ENCODE measurements at regions not wholly inside any gene's neighbourhood (a gene's known extent, or its start where the extent isn't known, plus 50 kb on each side); places are given as distances from the start of the nearest gene placed in this dataset.
"Not testable (repeated sequence)": the region's sequence is repeated elsewhere in the genome, so short reads cannot be mapped to it uniquely, and the experiment has no call there.

DNA sequence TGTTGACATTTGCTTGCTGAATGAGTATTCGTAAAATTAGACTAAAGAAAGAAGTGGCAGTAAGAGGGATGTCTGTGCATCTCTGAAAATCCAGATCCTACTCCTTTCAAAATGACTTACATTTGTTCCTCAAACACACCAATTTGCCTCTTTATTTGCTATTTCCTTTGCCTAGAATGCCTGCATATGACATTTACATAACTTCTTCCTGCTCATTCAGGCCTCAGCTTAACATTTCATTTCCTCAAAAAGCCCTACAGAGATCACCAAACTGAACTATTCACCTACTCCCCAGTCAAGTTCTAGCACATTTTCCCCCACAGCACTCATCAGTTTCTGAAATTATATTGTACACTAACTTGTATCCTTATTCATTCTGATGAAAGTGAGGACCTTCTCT lies 907.2 kb downstream of the LRFN5 start:
- DNase-seq: no peak

DNA sequence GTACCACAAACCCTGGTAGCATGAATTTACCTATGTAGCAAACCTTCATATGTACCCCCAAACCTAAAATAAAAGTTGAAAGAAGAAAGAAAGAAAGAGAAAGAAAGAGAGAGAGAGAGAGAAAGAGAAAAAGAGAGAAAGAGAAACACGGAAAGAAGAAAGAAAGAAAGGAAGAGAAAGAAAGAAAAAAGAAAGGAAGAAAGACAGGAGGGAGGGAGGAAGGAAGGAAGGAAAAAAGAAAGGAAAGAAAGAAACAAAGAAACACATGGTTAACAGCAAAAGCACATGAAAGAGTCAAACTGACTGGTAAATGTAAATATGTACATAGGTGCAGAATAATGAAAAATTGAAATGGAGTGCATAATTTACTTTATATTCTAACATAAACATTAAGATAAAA lies 903.4 kb downstream of the LRFN5 start:
- no peak for DNase-seq

DNA sequence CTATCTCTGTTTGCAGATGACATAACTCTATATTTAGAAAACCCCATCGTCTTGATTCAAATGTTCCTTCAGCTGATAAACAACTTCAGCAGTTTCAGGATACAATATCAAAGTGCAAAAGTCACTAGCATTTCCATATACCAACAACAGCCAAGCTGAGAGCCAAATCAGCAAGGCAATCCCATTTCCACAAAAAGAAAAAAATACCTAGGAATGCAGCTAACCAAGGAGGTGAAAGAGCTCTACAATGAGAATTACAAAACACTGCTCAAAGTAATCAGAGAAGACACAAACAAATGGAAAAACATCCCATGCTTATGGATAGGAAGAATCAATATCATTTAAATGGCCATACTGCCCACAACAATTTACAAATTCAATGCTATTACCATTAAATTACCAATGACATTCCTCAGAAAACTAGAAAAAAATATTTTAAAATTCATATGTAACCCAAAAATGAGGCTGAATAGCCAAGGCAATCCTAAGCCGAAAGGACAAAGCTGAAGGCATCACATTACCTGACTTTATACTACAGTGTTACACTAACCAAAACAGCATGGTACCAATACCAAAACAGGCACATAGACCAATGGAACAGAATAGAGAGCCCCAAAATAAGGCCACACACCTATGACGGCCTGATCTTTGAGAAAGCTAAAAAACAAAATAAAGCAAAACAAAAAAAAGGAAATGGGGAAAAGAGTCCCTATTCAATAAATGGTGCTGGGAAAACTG lies 901.7 kb downstream of the LRFN5 start:
- DNase-seq: no peak

DNA sequence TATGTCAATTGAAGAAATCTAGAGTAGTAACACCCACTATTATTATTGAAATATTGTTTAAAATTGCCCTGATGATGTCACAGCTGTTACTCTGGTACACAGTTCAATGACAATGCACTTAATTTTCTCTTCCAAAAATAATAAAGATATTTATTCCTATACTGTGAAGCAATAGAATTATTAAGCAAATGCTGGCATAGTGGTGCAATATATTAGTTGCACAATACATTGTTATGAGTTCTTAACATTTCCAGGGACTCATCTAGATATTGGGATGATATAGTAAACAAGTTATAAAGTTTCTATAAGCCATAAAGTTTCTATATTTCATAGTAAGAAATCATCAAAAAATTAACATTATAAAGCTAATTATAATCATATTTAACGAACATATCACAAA lies 897.8 kb downstream of the LRFN5 start:
- DNase-seq: no peak

DNA sequence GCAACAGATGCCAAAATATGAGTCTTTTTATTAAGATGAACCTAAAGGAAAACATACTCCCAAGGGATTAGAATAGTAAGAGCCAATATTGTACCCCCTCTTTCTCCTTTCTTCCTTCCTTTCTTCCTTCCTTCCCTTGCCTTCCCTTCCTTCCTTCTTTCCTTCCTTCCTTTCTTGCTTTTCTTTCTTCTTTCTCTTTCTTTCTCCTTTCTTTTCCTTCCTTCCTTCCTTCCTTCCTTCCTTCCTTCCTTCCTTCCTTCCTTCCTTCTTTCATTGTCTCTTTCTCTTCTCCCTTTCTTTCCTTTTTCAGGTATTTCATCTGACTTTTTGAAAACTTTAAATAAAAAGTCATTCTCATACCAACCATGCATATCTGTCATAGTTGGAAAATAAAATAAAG lies 892.5 kb downstream of the LRFN5 start:
- DNase-seq: no peak

DNA sequence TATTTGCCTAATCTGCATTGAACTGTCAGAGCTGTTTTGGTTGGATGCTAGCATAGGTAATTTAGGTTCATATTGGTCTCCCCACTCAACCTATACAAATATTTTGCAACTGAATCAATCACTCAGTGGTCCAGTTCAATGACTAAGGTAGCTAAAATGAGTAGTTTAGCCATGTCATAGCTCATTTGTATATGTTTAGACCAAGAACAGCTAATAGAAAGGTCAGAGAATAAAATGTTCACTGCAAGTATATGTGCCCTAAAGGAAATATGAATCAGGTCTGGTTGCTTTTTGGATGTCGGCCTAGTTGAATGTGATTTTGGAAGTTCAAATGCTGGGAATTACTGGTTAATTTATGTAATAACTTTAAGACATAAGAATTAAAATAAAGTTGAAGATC lies 883.9 kb downstream of the LRFN5 start:
- no peak for DNase-seq

DNA sequence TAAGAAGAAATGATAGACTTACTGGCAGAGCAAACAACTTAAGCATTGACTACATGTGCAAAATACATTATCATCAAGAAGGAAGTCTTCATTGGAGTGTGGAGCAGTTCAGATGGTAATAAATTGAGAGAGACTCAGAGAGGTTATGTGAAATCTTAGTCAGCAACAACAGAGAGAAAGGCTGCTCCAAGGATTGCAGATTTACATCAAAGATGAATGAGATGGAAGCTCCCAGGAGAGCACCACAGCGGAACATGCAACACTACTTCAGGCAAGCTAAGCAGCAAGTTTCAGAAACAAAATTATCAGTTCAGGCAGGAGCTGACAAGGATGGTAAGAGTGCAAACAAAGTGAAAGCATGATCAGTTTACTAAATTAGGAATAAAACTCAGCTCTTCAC lies 882.3 kb downstream of the LRFN5 start:
- DNase-seq: no peak

DNA sequence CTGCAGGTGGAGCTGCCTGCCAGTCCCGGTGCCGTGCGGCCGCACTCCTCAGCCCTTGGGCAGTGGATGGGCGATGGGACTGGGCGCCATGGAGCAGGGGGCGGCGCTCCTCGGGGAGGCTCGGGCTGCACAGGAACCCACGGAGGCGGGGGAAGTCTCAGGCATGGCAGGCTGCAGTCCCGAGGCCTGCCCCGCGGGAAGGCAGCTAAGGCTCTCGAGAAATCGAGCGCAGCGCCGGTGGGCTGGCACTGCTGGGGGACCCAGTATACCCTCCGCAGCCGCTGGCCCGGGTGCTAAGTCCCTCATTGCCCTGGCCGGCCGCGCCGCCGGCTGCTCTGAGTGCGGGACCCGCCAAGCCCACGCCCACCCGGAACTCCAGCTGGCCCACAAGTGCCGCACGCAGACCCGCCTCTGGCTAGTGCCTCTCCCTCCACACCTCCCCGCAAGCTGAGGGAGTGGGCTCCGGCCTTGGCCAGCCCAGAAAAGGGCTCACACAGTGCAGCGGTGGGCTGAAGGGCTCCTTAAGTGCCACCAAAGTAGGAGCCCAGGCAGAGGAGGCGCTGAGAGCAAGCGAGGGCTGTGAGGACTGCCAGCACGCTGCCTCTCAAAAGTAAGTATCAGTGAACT lies 875.8 kb downstream of the LRFN5 start:
- DNase-seq: not testable (repeated sequence)

DNA sequence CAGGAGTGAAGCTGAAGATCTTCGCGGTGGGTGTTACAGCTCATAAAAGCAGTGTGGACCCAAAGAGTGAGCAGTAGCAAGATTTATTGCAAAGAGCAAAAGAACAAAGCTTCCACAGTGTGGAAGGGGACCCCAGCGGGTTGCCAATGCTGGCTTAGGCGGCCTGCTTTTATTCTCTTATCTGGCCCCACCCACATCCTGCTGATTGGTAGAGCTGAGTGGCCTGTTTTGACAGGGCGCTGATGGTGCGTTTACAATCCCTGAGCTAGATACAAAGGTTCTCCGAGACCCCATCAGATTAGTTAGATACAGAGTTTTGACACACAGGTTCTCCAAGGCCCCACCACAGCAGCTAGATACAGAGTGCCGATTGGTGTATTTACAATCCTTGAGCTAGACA lies 875.0 kb downstream of the LRFN5 start:
- DNase-seq: not testable (repeated sequence)

DNA sequence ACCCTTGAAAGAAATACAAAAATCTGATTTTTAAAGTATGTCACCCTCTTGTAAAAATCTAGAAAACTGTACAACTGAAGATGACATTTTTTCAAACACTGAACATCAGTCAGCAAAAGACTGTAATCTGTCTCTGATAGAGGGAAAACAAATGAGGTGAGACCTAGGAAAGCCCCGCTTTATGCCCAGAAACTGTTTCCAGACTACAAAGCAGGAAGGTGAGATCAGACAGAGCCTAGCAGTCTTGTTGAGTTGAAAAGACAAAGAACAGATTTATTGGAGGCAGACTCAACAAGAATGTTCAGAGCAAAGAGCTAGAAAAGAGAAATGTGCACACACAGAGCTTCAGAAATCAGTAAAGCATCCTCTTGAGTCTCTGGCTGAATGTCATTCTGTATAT lies 873.6 kb downstream of the LRFN5 start:
- no peak for DNase-seq

DNA sequence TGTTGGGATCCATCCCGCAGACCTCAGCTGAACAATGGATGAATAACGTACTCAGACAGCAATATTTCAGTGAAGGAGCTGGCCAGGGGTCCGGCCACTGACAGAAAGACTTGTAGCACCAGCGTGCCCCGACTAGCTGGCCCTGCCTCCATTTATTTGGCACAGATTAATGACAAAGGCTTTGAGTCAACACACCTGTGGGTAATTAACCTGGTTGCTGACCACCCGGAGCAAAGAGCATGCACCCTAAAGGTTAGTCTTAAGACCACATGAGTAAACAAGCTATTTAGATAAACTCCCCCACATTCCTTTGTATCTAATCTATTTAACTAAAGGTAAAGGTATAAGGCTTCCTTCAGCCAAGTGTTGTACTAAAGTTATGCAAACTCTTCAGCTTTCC lies 868.6 kb downstream of the LRFN5 start:
- DNase-seq: no peak

DNA sequence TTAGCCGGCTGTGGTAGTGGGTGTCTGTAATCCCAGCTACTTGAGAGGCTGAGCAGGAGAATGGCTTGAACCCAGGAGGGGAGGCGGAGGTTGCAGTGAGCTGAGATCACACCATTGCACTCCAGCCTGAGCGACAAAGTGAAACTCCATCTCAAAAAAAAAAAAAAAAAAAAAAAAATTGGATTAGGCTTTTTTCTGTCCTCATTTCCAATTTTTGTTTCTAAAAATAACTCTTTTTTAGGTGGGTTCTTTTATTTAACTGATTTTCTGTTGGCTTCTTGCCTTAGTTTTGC lies 863.7 kb downstream of the LRFN5 start:
- no peak for DNase-seq

DNA sequence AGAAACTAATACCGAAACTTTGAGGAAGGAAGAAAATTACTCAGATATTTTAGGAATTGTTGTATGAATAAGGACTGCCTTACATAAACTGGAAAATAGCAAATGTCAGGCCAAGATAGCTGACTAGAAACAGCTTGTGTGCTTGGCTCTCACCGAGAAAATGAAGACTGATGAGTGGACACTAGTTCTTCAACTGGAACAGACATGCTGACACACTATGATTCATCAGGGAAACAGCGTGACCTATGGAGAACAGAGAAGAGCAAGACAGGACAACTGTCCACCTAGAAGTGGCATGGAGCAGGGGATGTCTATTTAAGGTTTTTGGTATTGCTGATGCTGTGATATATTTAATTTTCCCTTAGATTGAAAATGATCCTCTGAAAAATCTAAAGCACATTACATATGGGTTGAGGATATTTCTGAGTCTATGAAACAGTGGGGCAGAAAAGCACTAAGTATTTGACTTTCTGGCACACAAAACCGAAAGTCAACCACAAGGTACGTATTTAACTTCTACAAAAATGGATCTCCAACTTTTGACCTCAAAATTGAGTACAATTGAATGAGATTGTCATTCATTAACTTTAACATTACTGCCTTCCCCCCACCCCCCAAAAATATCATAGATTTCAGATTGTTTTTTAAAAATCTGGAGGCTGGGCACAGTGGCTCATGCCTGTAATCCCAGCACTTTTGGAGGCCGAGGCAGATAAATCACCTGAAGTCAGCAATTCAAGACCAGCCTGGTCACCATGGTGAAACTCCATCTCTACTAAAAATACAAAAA lies 863.2 kb downstream of the LRFN5 start:
- no peak for DNase-seq

DNA sequence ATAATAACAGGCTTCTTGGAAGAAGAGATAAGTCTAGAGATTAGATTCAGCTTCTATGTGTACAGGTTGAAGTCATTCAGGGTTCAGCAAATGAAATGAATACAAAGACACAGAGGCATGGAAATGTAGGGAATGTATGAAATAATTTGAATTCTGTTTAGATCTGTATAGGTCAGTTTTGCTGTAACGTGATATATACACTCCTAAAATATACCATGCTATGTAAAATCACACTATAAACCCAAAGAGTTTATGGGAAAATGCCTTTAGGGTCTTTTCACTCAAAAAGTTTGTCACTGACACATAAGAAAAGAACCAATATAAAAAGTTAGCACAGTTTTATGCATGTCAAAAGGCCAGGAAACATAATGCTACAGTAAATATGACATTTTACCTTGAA lies 854.0 kb downstream of the LRFN5 start:
- DNase-seq: no peak

DNA sequence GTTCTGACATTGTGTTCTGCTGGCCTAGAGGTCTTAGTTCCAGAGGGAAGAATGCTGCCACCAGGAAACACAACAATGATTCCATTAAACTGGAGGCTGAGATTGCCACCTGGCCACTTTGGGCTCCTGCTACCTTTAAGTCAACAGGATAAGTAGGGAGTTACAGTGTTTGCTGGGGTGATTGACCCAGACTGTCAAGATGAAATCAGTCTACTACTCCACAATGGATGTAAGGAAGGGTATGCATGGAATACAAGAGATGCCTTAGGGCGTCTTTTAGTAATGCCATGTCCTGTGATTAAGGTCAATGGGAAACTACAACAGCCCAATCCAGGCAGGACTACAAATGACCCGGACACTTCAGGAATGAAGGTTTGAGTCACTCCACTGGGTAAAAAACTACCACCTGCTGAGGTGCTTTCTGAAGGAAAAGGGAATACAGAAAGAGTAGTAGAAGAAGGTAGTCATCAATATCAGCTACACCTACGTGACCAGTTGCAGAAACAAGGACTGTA lies 852.6 kb downstream of the LRFN5 start:
- no peak for DNase-seq

DNA sequence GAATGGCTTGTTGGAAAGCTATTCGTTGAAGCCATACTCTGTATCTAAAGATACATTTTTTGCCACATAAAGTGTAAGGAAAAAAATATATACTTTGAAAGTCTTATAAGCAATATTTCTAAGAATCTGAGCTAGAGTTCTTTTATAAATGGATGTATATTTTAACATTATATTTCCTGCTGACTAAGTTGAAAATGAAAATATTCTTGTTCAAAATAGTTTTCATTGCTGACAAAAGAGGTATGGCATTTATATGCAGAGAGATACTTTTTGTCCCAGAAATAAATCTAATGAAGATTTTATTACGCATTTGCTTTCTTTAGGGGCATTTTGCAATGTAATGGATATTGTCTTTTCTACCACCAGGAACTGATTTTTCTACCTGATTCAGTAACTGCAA lies 834.9 kb downstream of the LRFN5 start:
- no peak for DNase-seq

DNA sequence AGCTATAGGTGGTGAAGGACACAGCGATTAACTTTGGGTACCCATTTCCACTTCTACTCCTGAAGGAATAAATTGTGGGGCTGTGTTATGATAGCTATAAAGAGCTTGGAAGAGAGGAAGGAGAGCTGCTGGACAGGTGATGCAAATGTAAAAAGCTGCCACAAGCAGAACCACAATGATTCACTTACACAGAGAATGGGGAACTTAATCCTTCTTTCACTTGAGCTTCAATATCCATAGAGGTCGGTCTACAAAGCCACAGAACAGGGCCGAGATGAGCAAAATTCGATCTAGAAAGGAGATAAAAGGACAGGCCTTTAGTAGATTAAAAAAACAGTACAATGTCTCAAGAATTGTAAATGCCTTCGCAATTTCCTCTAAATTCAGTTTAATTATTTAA lies 831.1 kb downstream of the LRFN5 start:
- DNase-seq: no peak

DNA sequence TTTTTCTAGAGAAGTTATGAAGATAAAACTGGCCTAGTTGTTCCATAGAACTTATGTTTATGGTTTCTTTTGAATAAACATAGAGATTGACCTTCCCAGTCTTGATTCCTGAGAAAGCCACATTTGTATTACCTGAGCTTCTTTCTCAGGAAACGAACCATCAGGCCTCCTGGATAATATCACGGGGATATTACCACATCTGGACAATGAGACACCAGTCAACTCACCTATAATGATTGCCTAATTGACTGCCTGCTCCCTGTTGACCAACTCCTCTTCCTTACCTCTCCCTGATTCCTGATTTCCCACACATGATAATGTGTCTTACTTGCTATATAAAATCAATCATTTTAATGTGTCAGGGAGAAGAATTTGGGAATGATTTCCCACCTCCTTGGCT lies 822.7 kb downstream of the LRFN5 start:
- DNase-seq: no peak

DNA sequence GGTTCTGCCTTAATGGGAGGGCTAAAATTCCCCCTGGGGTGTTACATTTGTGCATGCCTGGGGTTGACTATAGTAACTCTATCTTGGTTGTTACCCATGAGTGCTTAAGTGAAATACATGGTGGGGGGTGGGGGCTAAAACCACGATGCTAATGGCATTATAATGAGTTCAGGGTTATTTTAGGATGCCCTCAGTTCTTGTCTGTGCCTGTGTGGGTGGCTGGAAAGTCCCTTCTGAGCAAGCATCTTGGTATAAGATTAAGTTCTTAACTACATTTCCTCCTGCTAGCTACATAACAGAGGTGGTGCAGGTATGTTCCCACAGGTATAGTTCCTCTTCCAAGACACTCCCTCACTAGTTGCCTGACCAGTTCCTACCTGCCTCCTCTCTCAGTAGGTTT lies 822.3 kb downstream of the LRFN5 start:
- DNase-seq: no peak

DNA sequence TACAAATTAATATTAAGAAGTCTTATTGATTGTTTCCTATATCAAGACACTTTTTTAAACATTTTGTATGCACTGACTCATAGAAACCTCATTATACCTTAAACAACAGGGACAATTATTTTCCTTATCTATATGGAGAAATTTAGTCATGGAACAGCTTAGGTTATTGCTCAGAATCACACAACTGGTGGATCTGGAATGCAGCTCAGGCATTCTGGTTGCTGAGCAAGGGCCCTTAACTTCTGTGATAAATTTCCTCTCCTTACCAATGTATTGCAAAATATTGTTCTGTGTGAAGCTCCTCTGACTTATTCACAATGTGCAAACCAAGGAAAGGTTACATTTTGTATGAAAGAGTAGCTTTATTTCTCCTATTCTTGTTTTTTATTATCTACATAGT lies 817.8 kb downstream of the LRFN5 start:
- DNase-seq: no peak

DNA sequence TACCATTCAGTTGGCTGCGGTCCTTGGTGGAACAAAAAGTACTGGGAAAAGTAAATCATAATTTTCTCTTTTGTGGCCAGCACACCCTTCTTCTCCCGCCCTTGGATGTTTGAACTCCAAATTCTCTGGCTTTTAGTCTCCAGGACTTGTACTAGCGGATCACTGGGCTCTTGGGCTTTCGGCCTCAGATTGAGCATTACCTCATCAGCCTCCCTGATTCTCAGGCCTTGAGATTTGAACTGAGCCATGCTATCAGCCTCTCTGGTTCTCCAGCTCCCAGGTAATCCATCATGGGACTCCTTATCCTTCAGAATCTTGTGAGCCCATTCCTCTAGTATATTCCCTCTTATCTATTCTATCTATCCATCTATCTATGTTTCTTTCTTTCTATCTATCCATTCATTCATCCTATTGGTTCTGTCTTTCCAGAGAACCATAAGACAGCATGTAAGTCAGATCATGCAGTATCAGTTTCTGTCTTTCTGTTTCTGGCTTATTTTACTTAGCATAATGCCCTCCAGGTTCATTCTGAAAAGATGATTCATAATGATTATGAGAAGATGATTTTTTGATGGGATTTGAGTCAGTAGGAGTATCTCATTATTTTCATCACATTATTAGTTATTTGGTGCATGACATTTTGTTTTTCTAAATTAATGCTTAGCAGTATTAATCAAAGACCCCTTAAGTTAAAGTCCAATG lies 814.9 kb downstream of the LRFN5 start:
- DNase-seq: no peak

DNA sequence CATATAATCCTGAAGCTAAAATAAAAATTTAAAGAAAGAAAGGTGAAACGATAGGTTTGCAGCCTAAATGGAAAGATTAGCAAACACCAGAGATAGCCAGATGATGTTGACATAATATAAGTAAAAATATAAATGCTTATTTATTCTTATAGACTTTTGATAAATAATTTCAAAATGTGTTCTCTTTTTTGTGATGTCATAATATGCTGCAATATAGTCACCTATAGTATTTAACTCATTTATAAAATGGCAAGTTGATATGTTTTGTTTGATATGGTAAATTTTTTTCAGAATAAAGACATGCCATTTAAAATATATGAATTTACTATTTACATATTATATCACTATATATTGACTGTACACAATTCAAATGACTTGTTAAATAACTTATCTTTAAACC lies 813.4 kb downstream of the LRFN5 start:
- no peak for DNase-seq

DNA sequence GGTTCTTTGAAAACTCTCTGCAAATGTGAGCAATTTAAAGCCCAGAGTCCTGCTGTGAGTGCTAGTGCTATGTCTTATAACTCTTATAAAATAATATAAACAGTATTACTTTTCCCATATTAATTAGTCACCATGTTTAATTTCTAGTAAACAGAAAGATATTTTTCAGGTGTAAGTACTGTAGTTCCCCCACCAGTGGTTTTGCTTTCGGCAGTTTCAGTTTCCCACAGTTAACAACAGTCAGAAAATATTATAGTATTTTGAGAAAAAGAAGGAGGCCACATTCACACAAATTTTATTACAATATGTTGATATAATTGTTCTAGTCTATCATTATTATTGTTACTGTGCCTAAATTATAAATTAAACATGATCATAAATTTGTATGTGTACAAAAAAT lies 800.5 kb downstream of the LRFN5 start:
- DNase-seq: no peak
